ENCODE measurements at regions not wholly inside any gene's neighbourhood (a gene's known extent, or its start where the extent isn't known, plus 50 kb on each side); places are given as distances from the start of the nearest gene placed in this dataset.

DNA sequence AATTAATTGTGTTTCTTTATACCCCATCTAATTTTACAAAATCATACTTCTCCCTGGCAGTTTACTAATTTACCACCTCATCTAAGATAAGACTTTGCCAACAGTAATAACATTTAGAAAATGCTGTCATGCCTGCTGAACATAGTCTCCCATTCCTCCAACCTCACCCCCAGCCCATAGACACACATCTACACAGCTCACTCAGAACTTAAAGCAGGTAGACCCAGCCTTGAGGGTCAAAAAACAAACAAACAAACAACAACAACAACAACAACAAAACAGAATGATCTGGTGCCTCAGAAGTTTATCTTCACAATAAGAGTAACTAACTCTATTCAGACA is 94.0 kb downstream of the ZC3H11B start:
- in situ Hi-C loops (cut with MboI; ENCODE audit: low sequenced_read_pairs, unreplicated experiment): no loop called here
- TF ChIP-seq, protein P1, sequence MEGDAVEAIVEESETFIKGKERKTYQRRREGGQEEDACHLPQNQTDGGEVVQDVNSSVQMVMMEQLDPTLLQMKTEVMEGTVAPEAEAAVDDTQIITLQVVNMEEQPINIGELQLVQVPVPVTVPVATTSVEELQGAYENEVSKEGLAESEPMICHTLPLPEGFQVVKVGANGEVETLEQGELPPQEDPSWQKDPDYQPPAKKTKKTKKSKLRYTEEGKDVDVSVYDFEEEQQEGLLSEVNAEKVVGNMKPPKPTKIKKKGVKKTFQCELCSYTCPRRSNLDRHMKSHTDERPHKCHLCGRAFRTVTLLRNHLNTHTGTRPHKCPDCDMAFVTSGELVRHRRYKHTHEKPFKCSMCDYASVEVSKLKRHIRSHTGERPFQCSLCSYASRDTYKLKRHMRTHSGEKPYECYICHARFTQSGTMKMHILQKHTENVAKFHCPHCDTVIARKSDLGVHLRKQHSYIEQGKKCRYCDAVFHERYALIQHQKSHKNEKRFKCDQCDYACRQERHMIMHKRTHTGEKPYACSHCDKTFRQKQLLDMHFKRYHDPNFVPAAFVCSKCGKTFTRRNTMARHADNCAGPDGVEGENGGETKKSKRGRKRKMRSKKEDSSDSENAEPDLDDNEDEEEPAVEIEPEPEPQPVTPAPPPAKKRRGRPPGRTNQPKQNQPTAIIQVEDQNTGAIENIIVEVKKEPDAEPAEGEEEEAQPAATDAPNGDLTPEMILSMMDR (IDR thresholded peaks at IDR 0.05; ENCODE audit: borderline replicate concordance, control extremely low read depth, extremely low read depth, insufficient read depth, missing control alignments): no peak
- DNase-seq (ENCODE audit: low spot score): no peak

DNA sequence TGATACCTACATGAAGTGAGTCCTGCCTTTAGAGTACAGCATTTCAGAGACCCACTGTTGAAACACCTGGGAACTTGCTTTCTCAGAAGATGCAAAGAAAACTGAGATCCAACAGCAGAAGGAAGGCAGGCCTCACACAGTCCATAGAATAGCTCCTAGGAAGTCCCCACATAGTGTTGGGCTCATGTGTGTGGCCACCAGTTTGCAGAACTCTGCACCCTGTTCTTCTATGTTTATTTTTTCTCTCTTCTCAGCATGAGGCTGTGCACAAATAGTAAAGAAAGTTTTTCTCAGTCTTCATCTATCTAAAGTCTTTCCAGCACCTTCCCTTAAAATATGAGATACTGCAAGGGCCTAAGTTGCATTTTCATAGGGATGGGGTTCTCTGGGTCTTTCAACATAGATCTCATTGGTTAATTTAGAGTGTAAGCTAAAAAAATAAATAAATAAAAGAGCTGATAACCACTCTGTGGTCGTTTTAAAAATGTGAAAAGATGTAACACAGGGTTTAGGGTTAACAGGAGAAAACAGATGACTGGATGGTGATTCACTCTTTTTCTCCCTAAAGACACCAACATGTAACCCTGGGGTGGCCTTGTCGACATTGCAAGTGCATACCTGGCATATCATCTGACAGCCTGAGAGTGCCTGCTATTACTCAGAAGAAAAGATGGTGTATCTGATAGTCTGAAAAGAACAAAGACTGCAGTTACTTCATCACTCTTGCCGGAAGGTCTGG is 94.6 kb downstream of the ZC3H11B start:
- TF ChIP-seq, protein P1 (IDR thresholded peaks at IDR 0.05; ENCODE audit: borderline replicate concordance, control extremely low read depth, extremely low read depth, insufficient read depth, missing control alignments): no peak
- in situ Hi-C loops (cut with MboI; ENCODE audit: low sequenced_read_pairs, unreplicated experiment): no loop called here
- DNase-seq (ENCODE audit: low spot score): no peak

DNA sequence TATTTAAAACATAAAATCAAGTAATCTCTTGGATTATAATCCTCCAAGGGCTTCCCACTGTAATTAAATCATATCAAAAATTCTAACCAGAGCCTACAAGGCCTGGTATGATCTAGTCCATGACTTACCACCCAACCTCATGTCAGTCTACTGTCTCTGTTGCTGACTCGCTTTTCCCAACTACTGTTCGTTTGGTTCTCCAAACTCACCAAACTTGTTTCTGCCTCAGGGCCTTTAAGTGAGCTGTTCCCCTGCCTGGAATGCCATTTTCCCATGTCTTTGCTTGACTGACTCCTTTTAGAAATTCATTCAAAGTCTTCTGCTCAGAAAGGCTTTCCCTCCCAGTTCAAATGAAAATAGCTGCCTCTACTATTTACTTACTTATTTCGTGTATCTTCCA is 95.9 kb downstream of the ZC3H11B start:
- in situ Hi-C loops (cut with MboI; ENCODE audit: low sequenced_read_pairs, unreplicated experiment): no loop called here
- TF ChIP-seq, protein P1 (IDR thresholded peaks at IDR 0.05; ENCODE audit: borderline replicate concordance, control extremely low read depth, extremely low read depth, insufficient read depth, missing control alignments): no peak
- no peak for DNase-seq (ENCODE audit: low spot score)

DNA sequence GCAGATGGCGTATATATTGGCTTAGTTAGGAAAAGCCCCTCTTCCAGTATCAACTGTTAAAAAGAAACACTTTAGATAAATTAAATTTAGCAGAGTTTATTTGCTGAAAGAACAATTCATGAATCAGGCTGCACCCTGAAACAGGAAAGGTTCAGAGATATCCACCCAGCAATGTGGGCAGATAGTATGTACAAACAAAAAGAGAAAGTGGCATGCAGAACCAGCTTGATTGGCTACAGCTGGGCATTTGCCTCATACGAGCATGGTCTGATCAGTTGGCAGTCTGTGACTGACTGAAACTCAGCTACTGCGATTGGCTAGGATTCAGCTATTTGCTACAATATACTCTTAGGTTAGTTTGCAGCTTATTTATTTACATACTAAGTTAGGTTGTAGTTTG is 98.2 kb downstream of the ZC3H11B start:
- in situ Hi-C loops (cut with MboI; ENCODE audit: low sequenced_read_pairs, unreplicated experiment): no loop called here
- DNase-seq (ENCODE audit: low spot score): no peak
- TF ChIP-seq, protein P1 (IDR thresholded peaks at IDR 0.05; ENCODE audit: borderline replicate concordance, control extremely low read depth, extremely low read depth, insufficient read depth, missing control alignments): no peak

DNA sequence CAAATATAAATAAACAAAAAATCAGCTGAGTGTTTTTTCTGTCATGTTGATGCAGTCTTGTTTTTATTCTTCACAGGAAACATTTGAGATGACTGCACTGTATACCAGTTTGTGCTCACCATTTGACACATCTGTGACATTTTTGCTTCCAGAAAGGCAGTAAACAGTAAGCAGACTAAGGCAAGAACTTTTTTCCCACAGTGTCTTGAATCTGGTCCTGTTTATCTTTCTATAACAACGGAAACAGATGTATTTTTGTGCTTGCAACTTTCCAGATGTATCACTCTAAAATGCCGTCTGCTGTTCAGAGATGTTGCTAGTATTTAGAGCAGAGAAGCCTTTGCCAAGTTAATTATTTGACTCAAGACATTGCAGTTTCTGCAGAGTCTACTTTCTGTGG is 105.5 kb downstream of the ZC3H11B start:
- TF ChIP-seq, protein P1 (IDR thresholded peaks at IDR 0.05; ENCODE audit: borderline replicate concordance, control extremely low read depth, extremely low read depth, insufficient read depth, missing control alignments): no peak
- in situ Hi-C loops (cut with MboI; ENCODE audit: low sequenced_read_pairs, unreplicated experiment): no loop called here
- DNase-seq (ENCODE audit: low spot score): no peak

DNA sequence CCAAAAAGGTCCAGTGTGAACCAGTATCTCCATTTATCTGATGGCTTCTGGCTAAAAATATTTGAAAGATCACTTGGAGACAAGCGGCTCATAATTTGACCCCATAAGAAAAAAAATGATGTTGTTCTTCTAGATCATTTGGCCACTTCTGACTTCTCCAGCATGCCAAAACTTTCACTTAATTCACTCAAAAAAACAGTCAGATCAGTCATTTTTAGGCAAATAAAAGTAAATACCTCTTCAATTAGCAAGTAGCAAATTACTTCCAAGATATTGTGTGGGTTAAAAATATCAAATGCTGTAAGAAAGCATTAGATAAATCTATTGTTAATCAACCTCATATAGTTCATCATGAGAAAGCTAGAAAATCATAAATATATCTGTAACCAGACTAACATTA is 106.0 kb downstream of the ZC3H11B start:
- TF ChIP-seq, protein P1 (IDR thresholded peaks at IDR 0.05; ENCODE audit: borderline replicate concordance, control extremely low read depth, extremely low read depth, insufficient read depth, missing control alignments): no peak
- DNase-seq (ENCODE audit: low spot score): no peak
- in situ Hi-C loops (cut with MboI; ENCODE audit: low sequenced_read_pairs, unreplicated experiment): no loop called here
